Renal pelvis (tissue), 1 donor: ENCODE measurements at regions not wholly inside any gene's neighbourhood (a gene's known extent, or its start where the extent isn't known, plus 50 kb on each side); places are given as distances from the start of the nearest gene placed in this dataset.

Experiments used
- DNase-seq: peaks from one replicate; pipeline ENCODE4 v3.0.0-alpha.2; 2013

DNA sequence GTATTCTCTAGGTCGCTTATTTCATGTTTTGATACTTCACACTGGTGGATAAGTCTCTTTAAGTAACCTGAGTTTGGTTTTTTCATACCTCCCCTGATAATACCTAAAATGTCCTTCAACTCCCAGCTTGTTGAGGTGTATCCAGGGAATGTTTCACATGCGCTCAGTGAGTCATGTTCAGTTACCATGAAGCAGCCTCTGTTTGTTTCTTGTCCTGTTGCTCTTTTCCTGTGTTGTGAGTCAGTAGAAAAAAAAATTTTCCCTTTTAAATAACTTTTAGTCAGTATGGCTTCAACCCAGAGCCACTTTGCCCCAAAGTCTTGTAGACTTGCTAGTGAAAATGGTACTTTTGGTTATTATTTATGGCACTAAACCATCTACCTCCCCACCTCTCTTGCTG is 278.4 kb upstream of the ZPLD1 start:
- no peak for DNase-seq

DNA sequence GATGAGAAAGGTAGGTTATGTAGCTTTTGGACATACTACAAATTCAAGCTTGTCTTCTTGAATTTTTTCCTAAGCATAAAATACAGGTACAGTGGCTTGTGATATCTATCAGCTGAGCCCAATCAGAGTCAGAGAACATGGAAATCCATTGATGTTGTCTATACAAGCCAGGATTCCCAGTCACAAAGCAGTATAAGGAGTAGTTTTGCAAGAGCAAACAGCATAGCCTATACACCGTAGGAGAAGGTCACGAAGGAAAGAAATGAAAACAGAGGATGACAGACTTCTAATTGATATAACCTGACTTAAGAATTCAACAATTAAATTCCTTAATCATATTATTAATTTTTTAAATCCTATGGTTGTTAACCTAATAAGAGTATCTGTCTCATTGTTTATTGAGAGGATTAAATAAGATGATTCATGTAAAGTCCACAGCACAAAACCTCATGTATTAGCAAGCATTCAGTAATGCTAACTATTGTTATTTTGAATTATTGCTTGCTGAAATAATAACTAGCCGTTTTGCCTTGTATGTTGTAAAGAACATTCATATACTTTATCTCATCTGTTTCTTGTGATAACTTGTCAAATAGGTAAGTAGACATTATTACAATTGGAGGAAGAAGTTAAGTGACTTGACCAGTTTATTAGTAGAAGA is 276.6 kb upstream of the ZPLD1 start:
- DNase-seq = no peak

DNA sequence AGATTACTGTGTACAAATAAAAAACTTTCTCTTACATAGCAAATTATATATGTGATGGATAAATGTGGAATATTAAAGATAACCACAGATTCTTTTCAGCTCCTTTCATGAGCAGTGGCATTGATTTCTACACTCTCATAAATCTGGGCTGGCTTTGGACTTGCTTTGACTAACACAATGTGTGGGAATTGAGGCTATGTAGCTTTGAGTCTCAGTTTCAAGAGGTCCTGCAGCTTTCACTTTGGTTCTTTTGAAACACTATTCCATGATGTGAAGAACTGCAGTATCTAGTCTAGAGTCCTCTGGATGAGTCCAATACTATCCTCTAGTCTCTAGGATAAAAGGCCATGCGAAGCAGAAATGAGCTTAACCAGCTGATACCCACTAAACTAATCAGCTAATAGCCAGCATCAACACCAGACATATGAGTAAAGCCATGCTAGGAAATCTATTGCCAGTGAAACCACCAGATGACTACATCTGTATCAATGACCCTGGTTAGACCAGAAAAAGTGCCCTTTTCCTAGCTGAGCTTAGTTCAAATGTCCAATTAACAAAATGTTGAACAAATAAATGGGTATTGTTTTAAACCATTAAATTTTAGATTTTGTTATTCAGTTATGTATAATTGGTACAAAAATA is 274.9 kb upstream of the ZPLD1 start:
- DNase-seq = no peak

DNA sequence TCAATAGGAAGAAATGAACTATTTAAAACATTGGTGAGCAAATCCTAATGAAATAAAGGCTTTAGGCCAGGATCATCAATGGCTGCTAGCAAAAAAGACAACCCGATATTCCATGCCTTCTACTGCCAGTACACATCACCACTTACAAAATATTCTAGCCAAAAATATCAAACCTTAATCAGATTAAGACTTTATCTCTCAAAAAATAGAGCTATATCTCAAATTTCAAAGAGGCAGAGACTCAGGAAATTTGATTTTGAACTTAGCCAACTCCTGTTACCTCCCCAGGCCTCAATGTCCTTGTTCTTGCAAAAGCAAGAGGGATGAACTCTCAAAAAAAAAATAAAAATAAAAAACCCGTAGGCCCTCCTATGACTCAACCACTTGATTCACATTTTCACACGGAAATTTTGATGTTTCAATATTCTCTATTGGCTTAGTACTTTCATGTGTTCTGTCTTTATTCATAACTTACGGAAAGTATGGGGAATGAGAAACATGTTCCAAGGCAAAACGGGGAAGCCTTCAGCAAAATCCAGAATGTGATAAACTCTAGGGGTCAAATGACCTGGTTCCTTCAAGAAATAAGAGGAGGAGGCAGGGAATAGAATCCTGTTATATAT is 273.3 kb upstream of the ZPLD1 start:
- DNase-seq = no peak

DNA sequence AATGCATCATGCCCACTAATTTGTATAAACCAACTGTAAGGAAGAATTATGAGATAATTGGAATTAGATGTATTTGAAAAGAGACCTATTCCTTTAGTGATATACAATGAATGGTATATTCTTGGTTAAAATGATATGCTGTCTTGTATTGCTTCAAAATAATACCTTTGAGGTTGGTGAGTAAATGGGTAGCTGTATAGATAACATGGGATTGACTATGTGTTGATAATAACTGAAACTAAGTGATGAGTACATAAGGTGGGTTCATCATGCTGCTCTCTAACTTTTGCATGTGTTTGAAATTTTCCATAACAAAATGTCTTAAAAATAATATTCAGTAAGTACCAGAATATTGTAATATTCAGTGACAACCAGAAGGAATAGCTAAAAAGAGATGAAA is 272.6 kb upstream of the ZPLD1 start:
- DNase-seq = no peak

DNA sequence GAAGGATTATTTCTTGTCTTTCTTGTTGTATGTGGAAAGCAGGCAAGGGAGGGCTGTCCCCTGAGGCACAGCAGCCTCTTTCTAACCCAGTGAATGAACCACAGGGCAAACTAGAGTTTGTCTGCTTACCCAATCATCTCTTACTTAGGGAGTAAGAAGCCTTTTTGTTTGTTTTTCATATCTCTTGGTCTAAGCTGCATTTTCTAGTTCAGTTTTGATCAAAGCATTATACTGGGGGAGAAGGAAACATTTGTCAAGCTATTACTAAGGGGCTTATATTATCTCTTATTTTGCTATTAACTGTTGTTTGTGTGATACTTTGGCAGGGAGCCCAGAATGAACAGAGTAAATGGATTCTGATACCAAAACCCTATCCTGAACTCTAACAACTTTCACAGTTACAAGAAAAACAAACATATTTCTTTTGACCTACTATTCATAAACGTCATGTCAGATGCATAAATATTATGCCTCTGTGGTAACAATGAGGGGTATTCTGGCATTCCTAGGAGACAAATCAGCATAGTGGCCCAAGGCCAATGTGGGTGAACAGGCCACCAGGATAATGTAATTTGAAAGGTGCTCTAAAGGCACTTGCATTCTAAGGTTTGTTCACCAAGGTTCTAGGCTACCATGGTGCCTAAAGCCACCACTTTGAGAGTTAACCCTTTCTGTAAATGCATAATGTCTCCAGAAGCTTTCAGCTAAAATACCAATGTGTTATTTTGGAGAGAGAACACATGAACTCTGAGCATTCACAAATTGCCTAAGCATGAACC is 271.6 kb upstream of the ZPLD1 start:
- peak; percentile 69 for DNase-seq

DNA sequence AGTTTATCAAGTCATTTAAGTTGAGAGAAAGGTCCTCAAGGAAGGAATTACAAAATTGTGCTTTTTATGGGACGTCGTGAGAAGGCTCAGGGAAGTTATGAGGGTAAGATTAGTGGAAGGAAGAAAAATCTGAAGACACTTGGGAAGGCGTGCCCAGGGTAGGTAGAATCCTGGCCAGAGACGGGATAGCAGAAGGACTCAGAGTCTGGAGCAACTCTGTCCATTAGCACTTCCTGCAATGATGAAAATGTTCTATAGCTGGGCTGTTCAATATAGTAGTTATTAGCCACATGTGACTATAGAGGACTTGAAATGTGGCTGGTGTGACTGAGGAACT is 271.0 kb upstream of the ZPLD1 start:
- DNase-seq = no peak

DNA sequence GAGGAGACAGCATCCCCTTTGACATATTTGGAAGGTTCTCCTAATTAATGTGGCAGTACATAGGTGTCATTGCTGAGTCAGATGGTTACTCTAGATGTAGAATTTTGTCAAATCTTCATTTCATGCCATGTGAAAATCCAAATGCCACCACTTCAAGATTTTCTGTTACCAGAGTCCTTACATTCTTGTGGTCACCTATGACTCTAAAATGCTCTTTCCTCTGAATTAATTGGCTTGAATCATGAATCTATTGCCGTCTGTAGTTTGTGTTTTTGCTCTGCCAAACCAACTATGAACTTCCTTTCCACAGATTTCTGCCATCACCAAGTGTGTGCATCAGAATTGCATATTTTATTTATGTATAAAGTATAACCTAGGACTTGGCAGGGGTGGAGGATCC is 269.4 kb upstream of the ZPLD1 start:
- no peak for DNase-seq

DNA sequence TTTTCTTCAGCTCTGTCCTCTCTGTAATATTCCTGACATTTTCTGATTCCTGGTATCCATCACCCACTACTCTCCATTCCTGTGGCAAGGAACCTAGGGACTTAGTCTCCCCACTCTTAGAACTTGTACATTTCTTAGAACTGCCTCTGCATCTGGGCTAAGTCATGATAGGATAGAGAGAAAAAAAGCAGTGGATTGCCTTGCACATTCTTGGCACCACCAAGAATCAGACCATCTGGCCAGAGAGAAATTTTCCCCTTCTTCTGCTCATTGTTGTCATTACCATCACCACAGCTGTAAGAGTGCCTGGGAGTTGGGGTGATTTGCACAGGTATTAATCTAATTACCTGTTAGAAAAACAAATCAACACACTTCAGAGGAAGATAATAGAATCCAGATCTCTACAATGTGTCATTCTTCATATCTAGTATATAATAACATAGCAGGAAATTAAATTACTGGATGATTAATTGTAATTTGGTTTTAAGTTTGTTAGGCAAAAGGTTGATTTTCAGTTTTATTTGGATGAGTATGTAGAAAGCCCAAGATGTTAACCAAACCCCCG is 264.8 kb upstream of the ZPLD1 start:
- no peak for DNase-seq

DNA sequence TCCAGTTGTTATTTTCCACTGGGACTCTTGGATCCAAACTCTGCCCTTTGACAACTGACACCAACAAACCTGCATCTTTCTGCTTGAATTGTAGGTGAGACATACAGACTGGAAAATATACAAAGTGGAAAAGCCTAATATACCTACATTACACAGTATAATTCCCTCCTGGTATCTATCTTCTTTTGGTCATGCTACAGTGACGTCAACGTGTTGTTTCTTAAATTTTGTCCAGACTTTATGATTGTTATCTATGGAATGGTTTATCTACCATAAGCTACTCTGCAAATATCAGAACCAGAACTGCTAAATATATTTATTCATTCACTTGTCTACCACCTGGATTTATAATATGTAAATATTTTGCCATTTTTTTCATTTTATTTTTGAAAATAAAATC is 264.3 kb upstream of the ZPLD1 start:
- no peak for DNase-seq

DNA sequence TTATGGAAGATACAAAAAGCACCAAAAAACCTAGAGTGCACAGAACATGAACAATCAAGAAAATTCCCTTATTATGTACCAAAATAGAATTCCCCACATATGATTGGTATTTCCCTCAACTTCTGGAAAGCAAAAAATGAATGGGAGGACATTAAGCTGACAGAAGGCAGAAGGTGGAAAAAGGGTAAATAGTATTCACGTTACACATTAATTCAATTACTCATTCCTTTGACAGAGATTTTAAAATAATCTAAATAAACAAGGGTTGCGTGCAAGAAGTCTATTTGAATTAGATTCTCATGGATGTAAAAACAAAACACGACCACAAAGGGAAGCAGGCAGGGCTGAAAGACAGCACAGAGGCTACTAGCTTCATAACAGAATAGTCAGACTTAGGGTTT is 260.5 kb upstream of the ZPLD1 start:
- DNase-seq = no peak

DNA sequence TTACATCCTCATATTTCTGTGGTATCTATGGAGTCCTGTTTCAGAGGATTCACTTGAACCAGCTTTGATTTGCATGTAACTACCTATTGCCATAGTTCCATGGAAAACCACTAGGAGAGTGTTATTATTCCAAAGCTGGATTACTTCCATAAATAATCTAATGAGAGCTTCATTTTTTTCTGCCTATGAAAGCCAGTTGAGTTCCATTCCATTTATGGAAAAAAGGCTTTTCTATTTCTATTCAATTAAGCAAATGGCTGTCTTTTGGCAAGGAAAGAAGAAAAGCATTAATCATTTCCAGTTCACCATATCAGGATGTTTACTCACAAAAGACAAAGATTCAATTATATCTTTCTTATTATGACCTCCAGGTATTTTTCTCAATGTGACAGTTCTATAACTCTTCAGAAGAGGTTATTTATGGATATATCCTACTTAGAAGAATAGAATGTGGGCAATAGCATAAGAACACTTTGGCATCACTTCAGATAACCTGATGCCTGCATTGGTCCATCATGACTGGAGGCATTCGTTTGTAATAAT is 259.9 kb upstream of the ZPLD1 start:
- DNase-seq = no peak

DNA sequence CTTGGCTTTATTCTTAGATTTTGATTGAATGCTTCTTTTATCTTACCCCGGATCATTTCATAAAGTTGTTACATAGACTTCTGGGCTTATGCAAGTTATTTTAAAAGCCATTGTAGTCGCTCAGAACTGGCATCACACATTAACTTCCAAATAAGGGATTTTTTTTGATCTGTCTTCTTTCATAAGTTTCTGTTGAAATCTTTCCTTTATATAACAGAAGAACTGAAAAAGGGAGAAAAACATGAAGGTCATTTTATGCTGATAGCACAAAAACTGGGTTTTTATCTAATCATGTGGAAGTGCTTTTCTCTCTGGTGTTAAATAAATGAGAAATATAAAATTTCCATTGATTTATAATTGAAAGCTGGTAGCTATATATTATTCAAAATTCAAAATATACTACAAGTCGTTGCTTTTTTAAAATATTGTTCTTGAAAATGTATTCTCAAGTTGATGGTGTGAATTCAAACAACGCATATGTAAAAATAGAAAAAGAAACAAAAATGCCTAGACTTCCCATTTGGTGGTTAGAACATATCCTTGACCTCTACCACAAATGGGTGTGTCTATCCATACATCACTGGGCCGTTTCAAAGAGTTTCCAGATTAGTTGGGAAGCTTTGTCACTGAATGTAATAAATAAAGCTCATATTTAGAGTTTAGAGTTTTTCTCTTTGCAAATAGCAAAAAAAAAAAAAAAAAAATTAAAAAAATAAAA is 258.3 kb upstream of the ZPLD1 start:
- DNase-seq = no peak

DNA sequence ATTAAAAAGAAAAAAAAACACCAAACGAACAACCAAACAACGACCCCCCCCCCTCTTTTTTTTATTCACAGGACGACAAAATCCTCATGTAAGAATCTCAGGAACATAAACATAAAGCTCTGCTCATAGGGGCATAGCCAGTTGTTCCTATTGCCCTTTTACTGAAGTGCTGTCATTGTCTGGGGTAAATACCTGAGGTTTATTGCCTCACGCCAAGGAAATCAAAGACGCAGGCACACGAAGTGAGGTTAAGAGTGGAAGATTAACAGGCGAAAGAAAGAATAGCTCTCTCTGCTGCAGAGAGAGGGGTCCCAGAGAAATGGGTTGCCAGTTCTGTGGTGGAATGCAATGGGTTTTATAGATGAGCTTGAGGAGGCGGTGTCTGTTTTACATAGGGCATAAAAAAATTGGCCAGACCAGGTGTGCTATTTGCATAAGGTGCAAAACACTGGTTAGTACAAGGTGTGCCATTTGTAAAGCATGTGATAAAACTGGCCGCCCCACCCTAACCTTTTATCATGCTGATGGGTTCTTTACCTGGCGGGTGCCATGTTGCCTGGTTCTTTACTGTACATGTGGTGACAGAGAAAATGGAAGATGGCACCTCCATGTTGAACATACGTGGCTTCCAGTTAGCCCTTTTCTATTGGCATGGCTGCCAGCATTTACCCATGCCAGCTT is 257.6 kb upstream of the ZPLD1 start:
- DNase-seq = no peak

DNA sequence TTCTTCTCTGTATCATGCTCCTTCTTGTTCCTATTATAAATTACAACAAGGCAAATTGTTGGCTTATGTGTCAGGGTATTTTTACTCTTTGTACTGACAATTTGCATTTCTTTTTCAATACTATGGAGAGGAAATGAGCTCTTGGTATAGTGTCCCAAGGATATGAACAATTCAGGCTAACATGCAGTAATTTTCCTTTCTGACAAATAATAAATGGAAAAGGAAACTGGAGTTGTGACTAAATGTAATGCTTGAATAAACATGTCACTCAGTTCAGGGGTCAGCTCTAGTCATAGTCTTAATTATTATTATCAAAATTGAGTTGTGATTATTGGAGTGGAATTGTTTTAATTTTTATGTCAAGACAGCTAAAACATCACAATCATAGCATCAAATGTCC is 256.0 kb upstream of the ZPLD1 start:
- DNase-seq = no peak

DNA sequence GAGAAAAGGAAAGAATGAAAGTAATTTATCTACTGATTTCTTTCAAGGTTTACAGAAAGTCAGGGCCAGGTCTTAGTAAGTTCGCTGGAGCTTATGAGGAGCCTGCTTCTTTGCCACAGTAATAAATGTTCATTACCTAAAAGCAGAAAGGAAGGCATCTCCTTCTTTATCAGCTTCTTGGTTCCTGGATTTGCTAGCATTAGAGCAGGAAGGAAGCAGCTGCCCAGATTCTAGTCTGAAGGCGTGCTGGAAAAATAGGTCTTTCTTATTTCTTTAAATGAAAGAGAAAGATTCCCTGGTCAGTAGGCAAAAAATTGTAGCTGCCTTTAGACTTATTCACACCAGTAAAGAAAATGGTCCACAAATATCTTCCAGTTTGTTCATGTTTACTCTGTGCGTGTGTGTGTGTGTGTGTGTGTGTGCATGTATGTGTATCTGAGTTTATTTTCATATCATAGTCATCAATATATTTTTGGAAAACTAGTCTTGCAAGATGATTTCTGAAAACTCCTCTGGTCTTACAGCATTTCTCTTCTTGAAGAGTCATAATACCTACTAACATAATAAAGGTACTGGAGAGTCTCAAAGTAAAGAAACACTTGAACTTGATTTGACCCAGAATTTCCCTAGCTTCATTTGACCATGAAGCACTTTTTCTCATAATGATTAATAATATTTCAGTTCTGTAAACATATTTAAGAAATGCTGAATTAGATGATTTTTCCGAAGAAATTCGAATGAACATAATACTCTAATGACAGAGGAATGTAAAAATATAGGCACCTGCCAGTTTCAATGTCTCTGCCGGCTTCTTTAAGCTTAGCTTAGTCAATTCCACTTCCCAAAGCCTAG is 255.3 kb upstream of the ZPLD1 start:
- no peak for DNase-seq

DNA sequence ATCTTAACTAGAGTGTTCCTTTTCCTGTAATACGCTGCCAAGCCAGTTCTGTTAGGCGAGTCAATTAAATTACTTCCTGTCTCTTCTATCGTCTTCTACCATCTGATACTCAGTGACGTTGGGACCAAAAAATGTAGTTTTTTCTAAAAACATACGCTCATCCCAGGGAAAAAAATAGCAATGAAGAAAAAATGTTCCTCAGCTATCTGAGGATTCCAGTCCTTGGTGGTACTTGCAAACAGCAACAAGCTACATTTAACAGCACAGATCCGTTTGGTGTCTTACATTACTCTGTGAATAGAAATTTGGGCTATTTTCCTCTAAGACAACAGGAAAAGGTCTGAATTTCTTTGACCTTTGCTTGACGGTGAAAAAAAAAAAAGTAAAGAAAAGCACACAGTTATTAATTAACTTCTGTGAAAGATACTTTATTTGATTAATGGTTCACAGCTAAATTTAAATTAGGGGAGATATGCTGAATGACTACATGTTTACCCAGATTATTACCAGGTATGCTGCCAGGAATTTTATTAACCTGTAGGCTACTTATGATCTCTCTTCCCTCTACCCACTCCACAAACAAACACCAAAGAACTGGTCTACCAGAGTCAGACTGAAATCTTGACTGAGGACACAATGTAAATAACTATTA is 254.4 kb upstream of the ZPLD1 start:
- peak; percentile 51 for DNase-seq

DNA sequence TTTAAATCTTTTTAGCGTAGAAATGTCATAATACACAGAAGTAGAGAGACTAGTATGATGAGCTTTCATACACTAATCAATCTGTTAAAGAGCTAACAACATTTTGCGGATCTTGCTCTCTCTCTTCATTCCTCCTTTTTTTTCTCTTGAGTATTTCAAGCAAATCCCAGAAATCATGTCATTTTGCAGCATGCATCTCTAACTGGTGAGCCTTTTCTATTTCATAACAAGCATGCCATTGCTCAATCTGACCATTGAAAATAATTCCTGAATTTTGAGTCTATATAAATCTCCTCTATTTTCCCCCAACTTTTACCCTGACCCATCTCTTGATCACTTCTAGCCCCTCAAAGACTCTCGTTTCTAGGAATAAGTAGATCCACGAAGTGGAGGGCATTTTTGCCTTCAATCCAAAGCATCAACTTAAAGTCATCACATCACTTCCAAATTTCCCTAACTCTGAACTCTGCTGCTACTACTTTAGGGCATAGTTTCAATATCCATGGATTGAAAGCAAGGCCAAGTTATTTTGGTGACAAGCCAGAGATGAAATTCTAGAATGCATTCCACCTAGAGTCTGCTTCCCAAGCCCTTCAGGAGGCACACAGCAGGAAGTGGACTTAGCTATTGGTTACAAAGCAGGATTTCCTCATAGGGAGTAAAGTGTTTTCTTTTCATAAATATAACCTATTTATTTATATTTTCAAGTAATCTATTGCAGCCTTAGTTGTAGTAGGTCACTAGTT is 253.5 kb upstream of the ZPLD1 start:
- DNase-seq = no peak

DNA sequence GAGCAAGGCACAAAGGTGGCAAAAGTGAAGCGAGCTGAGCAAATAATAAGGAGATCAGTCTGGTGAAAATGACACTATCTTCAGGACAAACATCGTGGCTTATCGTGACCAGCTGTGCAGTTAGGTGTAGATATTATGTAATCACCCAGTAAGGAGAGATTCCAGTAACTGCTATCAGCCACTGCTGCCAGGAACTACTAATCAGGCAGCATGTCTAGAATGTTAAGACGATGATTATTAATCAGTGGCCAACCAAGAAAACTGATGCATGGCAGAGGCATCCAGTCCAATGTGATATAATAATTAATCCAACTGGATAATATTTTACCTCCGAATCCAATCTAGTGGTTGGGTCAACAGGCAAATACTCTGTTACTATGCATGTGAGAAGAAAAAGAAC is 252.7 kb upstream of the ZPLD1 start:
- DNase-seq = no peak
